ENCODE measurements at regions not wholly inside any gene's neighbourhood (a gene's known extent, or its start where the extent isn't known, plus 50 kb on each side); places are given as distances from the start of the nearest gene placed in this dataset.

- TF ChIP-seq FOSL2 (IDR thresholded peaks at IDR 0.05; ENCODE audit: borderline replicate concordance, low read depth) (no peak), TAF1 (IDR thresholded peaks at IDR 0.05; ENCODE audit: borderline replicate concordance, low read depth, low read length) (no peak), FOXM1 (IDR thresholded peaks at IDR 0.05; ENCODE audit: low read depth) (no peak), CTCF (IDR thresholded peaks at IDR 0.05) (no peak), EZH2phosphoT487 (IDR thresholded peaks at IDR 0.05; ENCODE audit: borderline replicate concordance, low read depth) (no peak), ZBTB33 (IDR thresholded peaks at IDR 0.05; ENCODE audit: borderline replicate concordance, low read depth) (no peak), MAX (IDR thresholded peaks at IDR 0.05; ENCODE audit: low read depth) (no peak), RXRA (IDR thresholded peaks at IDR 0.05; ENCODE audit: borderline replicate concordance, low read depth) (no peak), NRF1 (IDR thresholded peaks at IDR 0.05; ENCODE audit: low read depth, low read length) (no peak), EP300 (IDR thresholded peaks at IDR 0.05; ENCODE audit: borderline replicate concordance in 1 of 2, low read depth in 1 of 2, low read length in 1 of 2) (no peak), RAD21 (IDR thresholded peaks at IDR 0.05; ENCODE audit: low read length) (no peak), MXI1 (IDR thresholded peaks at IDR 0.05; ENCODE audit: low read depth, low read length) (no peak), NFIC (IDR thresholded peaks at IDR 0.05; ENCODE audit: borderline replicate concordance) (no peak), TEAD4 (IDR thresholded peaks at IDR 0.05; ENCODE audit: borderline replicate concordance, insufficient read depth) (no peak)
These were observed 304.4 kb upstream of the SLC39A10 start for GRCh38 chr2:195352581-195352980.
